Fibroblast of pulmonary artery (primary cell): ENCODE measurements at regions not wholly inside any gene's neighbourhood (a gene's known extent, or its start where the extent isn't known, plus 50 kb on each side); places are given as distances from the start of the nearest gene placed in this dataset.

ENCODE experiments used
- DNase-seq: peaks from one replicate; pipeline ENCODE4 v3.0.0-alpha.2; 2010; ENCODE audit warnings: low read depth
- H3K4me3 ChIP-seq: replicated peaks from 2 replicates; pipeline ENCODE4 v1.5.1; 2011; ENCODE audit warnings: low read depth, mild to moderate bottlenecking, control low read depth, low read length, moderate library complexity
- CTCF ChIP-seq: IDR thresholded peaks from 2 replicates; pipeline ENCODE4 v1.5.1; 2011; ENCODE audit warnings: mild to moderate bottlenecking, control low read depth, low read length, inconsistent platforms; ENCODE audit errors: missing control alignments

GRCh38 chr5:143659599-143660238, 152.2 kb upstream of the HMHB1 start:
- no peak for DNase-seq
- no peak overlapping the region for H3K4me3 ChIP-seq
- TF ChIP-seq CTCF, result no peak

- no peak for DNase-seq
- no peak for TF ChIP-seq CTCF
- H3K4me3 ChIP-seq, result no peak overlapping the region
These were observed 153.0 kb upstream of the HMHB1 start for GRCh38 chr5:143658956-143659355.

- TF ChIP-seq CTCF, result no peak
- DNase-seq, result no peak
- no peak overlapping the region for H3K4me3 ChIP-seq
These were observed 154.2 kb upstream of the HMHB1 start for GRCh38 chr5:143657647-143658285.

- no peak for TF ChIP-seq CTCF
- H3K4me3 ChIP-seq, result no peak overlapping the region
- DNase-seq, result no peak
These were observed 158.1 kb upstream of the HMHB1 start for GRCh38 chr5:143653766-143654282.

DNA sequence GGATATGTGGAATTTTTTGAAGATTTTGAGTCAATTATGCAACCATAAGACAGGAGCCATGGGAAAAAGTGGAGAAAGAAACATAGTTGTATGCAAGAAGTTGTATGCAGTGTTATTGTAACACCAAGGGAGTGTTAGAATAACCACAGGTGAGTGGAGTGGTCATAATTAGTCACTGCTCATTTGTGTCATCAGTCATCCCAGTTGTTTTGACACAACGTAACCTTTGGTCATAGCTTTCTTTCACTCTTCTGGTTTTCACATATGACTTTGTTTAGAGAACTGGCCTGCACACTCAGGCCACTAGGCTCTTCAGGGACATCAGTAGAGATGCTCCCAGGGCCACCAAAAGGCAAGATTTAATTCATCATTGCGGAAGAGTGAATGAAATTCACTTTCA, 158.7 kb upstream of the HMHB1 start:
- DNase-seq, result no peak
- TF ChIP-seq CTCF, result no peak
- no peak overlapping the region for H3K4me3 ChIP-seq

DNA sequence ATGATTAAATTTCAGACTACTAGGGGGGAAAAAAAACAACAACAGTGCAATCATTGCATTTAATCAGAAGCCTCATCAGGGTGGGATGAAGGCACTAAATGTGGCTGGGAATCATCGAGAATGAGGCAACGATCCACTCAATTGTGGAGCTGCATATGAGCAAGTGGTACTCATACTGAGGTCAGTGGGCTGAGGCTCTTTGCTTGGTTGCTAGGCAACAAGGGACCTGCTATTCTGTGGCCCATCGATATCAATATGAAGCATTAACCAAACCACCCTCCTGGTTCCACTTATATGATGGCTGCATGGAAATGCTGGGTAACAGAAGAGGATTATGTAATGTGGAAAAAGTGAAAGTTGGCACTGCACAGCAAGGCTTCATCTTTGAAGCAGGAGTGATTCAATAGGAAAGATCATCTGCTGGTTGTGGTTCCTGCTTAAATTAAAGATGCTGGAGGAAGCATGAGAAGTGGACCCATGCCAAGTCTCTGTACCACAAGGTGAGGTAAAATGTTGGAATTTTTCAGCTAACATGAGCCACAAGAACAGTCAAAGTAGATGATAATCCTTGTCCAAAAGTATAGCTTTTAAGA, 159.8 kb upstream of the HMHB1 start:
- no peak for TF ChIP-seq CTCF
- DNase-seq, result no peak
- no peak overlapping the region for H3K4me3 ChIP-seq
